GM23338 (cell line): ENCODE measurements at regions not wholly inside any gene's neighbourhood (a gene's known extent, or its start where the extent isn't known, plus 50 kb on each side); places are given as distances from the start of the nearest gene placed in this dataset.
A peak's percentile ranks its signal among the peaks of the same experiment; 100 is the strongest.

Experiments
- ATAC-seq: fragments of 200-7000 bp; cut with Tn5 transposase; 3 replicates; pipeline ENCODE4 v1.9.1; 2020
- DNase-seq: peaks from one replicate; pipeline ENCODE4 v3.0.0-alpha.2; 2015; ENCODE audit warnings: low spot score
- H2AFZ ChIP-seq: fragments of 200-600 bp; sonication (generic); 2 replicates; pipeline ENCODE4 v1.8.0; 2016; ENCODE audit warnings: antibody characterized with exemption, mild to moderate bottlenecking, moderate library complexity
- H3F3A ChIP-seq: fragments of 200-600 bp; sonication (generic); replicated peaks from 2 replicates; pipeline ENCODE4 v1.8.0; 2017; ENCODE audit warnings: antibody characterized with exemption, mixed run types, low read depth
- H3K27ac ChIP-seq: fragments of 200-600 bp; sonication (generic); 2 replicates; pipeline ENCODE4 v1.6.1; 2016; ENCODE audit warnings: low read depth
- H3K27me3 ChIP-seq: fragments of 200-600 bp; sonication (generic); 2 replicates; pipeline ENCODE4 v1.8.0; 2016; ENCODE audit warnings: mild to moderate bottlenecking, mixed run types, moderate library complexity; ENCODE audit not compliant: insufficient read depth
- H3K36me3 ChIP-seq: fragments of 200-600 bp; sonication (generic); 2 replicates; pipeline ENCODE4 v1.8.0; 2016; ENCODE audit warnings: mild to moderate bottlenecking; ENCODE audit not compliant: insufficient read depth
- H3K4me1 ChIP-seq: fragments of 200-600 bp; sonication (generic); 2 replicates; pipeline ENCODE4 v1.8.0; 2016; ENCODE audit warnings: mild to moderate bottlenecking, moderate library complexity; ENCODE audit not compliant: insufficient read depth
- H3K4me2 ChIP-seq: fragments of 200-600 bp; sonication (generic); 2 replicates; pipeline ENCODE4 v1.7.1; 2017; ENCODE audit warnings: mixed run types
- H3K4me3 ChIP-seq: fragments of 200-600 bp; sonication (generic); 2 replicates; pipeline ENCODE4 v1.6.1; 2016; ENCODE audit warnings: mixed run types
- H3K79me2 ChIP-seq: fragments of 200-600 bp; sonication (generic); replicated peaks from 2 replicates; pipeline ENCODE4 v1.8.0; 2017; ENCODE audit warnings: mild to moderate bottlenecking; ENCODE audit not compliant: insufficient read depth
- H3K9me2 ChIP-seq: fragments of 200-600 bp; sonication (generic); 2 replicates; pipeline ENCODE4 v1.8.0; 2017; ENCODE audit not compliant: insufficient read depth
- H4K20me1 ChIP-seq: fragments of 200-600 bp; sonication (generic); replicated peaks from 2 replicates; pipeline ENCODE4 v1.8.0; 2017; ENCODE audit warnings: mild to moderate bottlenecking; ENCODE audit not compliant: insufficient read depth
- H3K27ac Mint-ChIP-seq: 2 replicates; pipeline ENCODE4 v1.8.0; 2020; ENCODE audit warnings: inconsistent platforms, mild to moderate bottlenecking, moderate library complexity, mixed read lengths
- H3K27me3 Mint-ChIP-seq: 3 replicates; pipeline ENCODE4 v1.8.0; 2022; ENCODE audit warnings: low read depth, mild to moderate bottlenecking, moderate library complexity, mixed read lengths, inconsistent platforms; ENCODE audit not compliant: insufficient read depth, poor library complexity
- H3K36me3 Mint-ChIP-seq: 3 replicates; pipeline ENCODE4 v1.8.0; 2021; ENCODE audit warnings: low read depth, mild to moderate bottlenecking, inconsistent platforms, moderate library complexity, mixed read lengths
- H3K4me1 Mint-ChIP-seq: 3 replicates; pipeline ENCODE4 v1.8.0; 2020; ENCODE audit warnings: mild to moderate bottlenecking, inconsistent platforms, mixed read lengths
- H3K4me3 Mint-ChIP-seq: 3 replicates; pipeline ENCODE4 v1.8.0; 2021; ENCODE audit warnings: moderate library complexity, mild to moderate bottlenecking, inconsistent platforms, mixed read lengths
- H3K9me3 Mint-ChIP-seq: 3 replicates; pipeline ENCODE4 v1.8.0; 2020; ENCODE audit warnings: moderate library complexity, mild to moderate bottlenecking, inconsistent platforms, mixed read lengths
- CREB1 ChIP-seq: fragments of 250-450 bp; sonication (Bioruptor Pico); IDR thresholded peaks from 2 replicates; pipeline ENCODE4 v1.5.0; 2020; ENCODE audit warnings: low read depth, mild to moderate bottlenecking, moderate library complexity
- CTCF ChIP-seq, 2 experiments: fragments of 200-600 bp in 1 of 2; sonication (generic) in 1 of 2; conservative IDR thresholded peaks; 2 replicates each; pipeline versions ENCODE4 v1.5.1 to v1.6.1; 2016 to 2017; ENCODE audit warnings: antibody characterized with exemption in 2 of 2, low read depth in 2 of 2, mild to moderate bottlenecking in 2 of 2, moderate library complexity in 1 of 2
- ETS1 ChIP-seq: IDR thresholded peaks from 2 replicates; pipeline ENCODE4 v1.6.1; 2016; ENCODE audit warnings: antibody characterized with exemption
- EZH2 ChIP-seq: fragments of 200-600 bp; sonication (generic); IDR thresholded peaks from one replicate; pipeline ENCODE4 v1.8.0; 2017; ENCODE audit warnings: antibody characterized with exemption, mild to moderate bottlenecking, low read depth; ENCODE audit not compliant: unreplicated experiment
- EZH2phosphoT487 ChIP-seq: fragments of 200-600 bp; sonication (generic); IDR thresholded peaks from one replicate; pipeline ENCODE4 v1.8.1; 2018; ENCODE audit warnings: antibody characterized with exemption; ENCODE audit not compliant: unreplicated experiment
- JUNB ChIP-seq: IDR thresholded peaks from one replicate; pipeline ENCODE4 v1.6.1; 2016; ENCODE audit warnings: antibody characterized with exemption; ENCODE audit not compliant: unreplicated experiment
- NANOG ChIP-seq: IDR thresholded peaks from 2 replicates; pipeline ENCODE4 v1.6.1; 2016; ENCODE audit warnings: antibody characterized with exemption, borderline replicate concordance
- POLR2AphosphoS5 ChIP-seq: IDR thresholded peaks from 2 replicates; pipeline ENCODE4 v1.6.1; 2016; ENCODE audit warnings: antibody characterized with exemption, low read depth
- REST ChIP-seq: IDR thresholded peaks from one replicate; pipeline ENCODE4 v1.6.1; 2018; ENCODE audit warnings: antibody characterized with exemption; ENCODE audit not compliant: unreplicated experiment
- STAT1 ChIP-seq: IDR thresholded peaks from one replicate; pipeline ENCODE4 v1.6.1; 2016; ENCODE audit warnings: antibody characterized with exemption; ENCODE audit not compliant: unreplicated experiment
- ZNF114 ChIP-seq: fragments of 250-450 bp; sonication (Bioruptor Pico); IDR thresholded peaks from 2 replicates; pipeline ENCODE4 v1.5.0; 2020; ENCODE audit warnings: mild to moderate bottlenecking, moderate library complexity
- ZNF331 ChIP-seq: fragments of 250-450 bp; sonication (Bioruptor Pico); IDR thresholded peaks from 2 replicates; pipeline ENCODE4 v1.5.0; 2020; ENCODE audit warnings: low read depth, mild to moderate bottlenecking, moderate library complexity
- ZNF462 ChIP-seq: fragments of 250-450 bp; sonication (Bioruptor Pico); IDR thresholded peaks from 2 replicates; pipeline ENCODE4 v1.5.0; 2020; ENCODE audit warnings: mild to moderate bottlenecking, moderate library complexity

GRCh38 chr1:58418283-58419228 is 128.0 kb downstream of the OMA1 start:
- TF ChIP-seq NANOG, result no peak
- no peak for TF ChIP-seq REST
- no peak for TF ChIP-seq ETS1
- no peak for TF ChIP-seq ZNF331 (CRISPR knock-in tag)
- no peak for TF ChIP-seq STAT1
- no peak for TF ChIP-seq ZNF462 (CRISPR knock-in tag)
- no peak for TF ChIP-seq JUNB
- TF ChIP-seq ZNF114 (CRISPR knock-in tag), result no peak
- TF ChIP-seq EZH2, result no peak
- TF ChIP-seq CREB1 (CRISPR knock-in tag), result no peak
- TF ChIP-seq CTCF (conservative IDR thresholded peaks at IDR 0.05; ENCODE audit: low read depth in 2 of 2), result no peak
- TF ChIP-seq POLR2AphosphoS5, result no peak
- TF ChIP-seq EZH2phosphoT487, result no peak
- H3K79me2 ChIP-seq, result no peaks in the 10 kb centered on the region
- H3K27ac ChIP-seq, result no peak overlapping the region
- Mint-ChIP-seq H3K36me3 (no peaks in the 10 kb centered on the region), H3K4me1 (peaks cover 10% of the 10 kb centered on the region), H3K4me3 (no peak overlapping the region), H3K27ac (peak overlapping the region; percentile 5; the same call in 1 of the 2 replicates), H3K9me3 (no peaks in the 10 kb centered on the region), H3K27me3 (peaks cover 2% of the 10 kb centered on the region)
- H4K20me1 ChIP-seq, result no peaks in the 10 kb centered on the region
- H3F3A ChIP-seq, result no peaks in the 10 kb centered on the region
- H3K36me3 ChIP-seq, result no peaks in the 10 kb centered on the region
- no peaks in the 10 kb centered on the region for H3K27me3 ChIP-seq
- H3K4me3 ChIP-seq, result no peak overlapping the region
- no peak for ATAC-seq
- no peak overlapping the region for H3K4me2 ChIP-seq
- H3K9me2 ChIP-seq, result no peaks in the 10 kb centered on the region
- H2AFZ ChIP-seq, result no peak overlapping the region
- DNase-seq, result no peak
- H3K4me1 ChIP-seq, result no peaks in the 10 kb centered on the region
